GM23338 (cell line): ENCODE measurements at regions not wholly inside any gene's neighbourhood (a gene's known extent, or its start where the extent isn't known, plus 50 kb on each side); places are given as distances from the start of the nearest gene placed in this dataset.
A peak's percentile ranks its signal among the peaks of the same experiment; 100 is the strongest.

Experiments used
- ATAC-seq: fragments of 200-7000 bp; cut with Tn5 transposase; 3 replicates; pipeline ENCODE4 v1.9.1; 2020
- DNase-seq: peaks from one replicate; pipeline ENCODE4 v3.0.0-alpha.2; 2015; ENCODE audit warnings: low spot score
- H2AFZ ChIP-seq: fragments of 200-600 bp; sonication (generic); 2 replicates; pipeline ENCODE4 v1.8.0; 2016; ENCODE audit warnings: antibody characterized with exemption, mild to moderate bottlenecking, moderate library complexity
- H3F3A ChIP-seq: fragments of 200-600 bp; sonication (generic); replicated peaks from 2 replicates; pipeline ENCODE4 v1.8.0; 2017; ENCODE audit warnings: antibody characterized with exemption, mixed run types, low read depth
- H3K27ac ChIP-seq: fragments of 200-600 bp; sonication (generic); 2 replicates; pipeline ENCODE4 v1.6.1; 2016; ENCODE audit warnings: low read depth
- H3K27me3 ChIP-seq: fragments of 200-600 bp; sonication (generic); 2 replicates; pipeline ENCODE4 v1.8.0; 2016; ENCODE audit warnings: mild to moderate bottlenecking, mixed run types, moderate library complexity; ENCODE audit not compliant: insufficient read depth
- H3K36me3 ChIP-seq: fragments of 200-600 bp; sonication (generic); 2 replicates; pipeline ENCODE4 v1.8.0; 2016; ENCODE audit warnings: mild to moderate bottlenecking; ENCODE audit not compliant: insufficient read depth
- H3K4me1 ChIP-seq: fragments of 200-600 bp; sonication (generic); 2 replicates; pipeline ENCODE4 v1.8.0; 2016; ENCODE audit warnings: mild to moderate bottlenecking, moderate library complexity; ENCODE audit not compliant: insufficient read depth
- H3K4me2 ChIP-seq: fragments of 200-600 bp; sonication (generic); 2 replicates; pipeline ENCODE4 v1.7.1; 2017; ENCODE audit warnings: mixed run types
- H3K4me3 ChIP-seq: fragments of 200-600 bp; sonication (generic); 2 replicates; pipeline ENCODE4 v1.6.1; 2016; ENCODE audit warnings: mixed run types
- H3K79me2 ChIP-seq: fragments of 200-600 bp; sonication (generic); replicated peaks from 2 replicates; pipeline ENCODE4 v1.8.0; 2017; ENCODE audit warnings: mild to moderate bottlenecking; ENCODE audit not compliant: insufficient read depth
- H3K9me2 ChIP-seq: fragments of 200-600 bp; sonication (generic); 2 replicates; pipeline ENCODE4 v1.8.0; 2017; ENCODE audit not compliant: insufficient read depth
- H4K20me1 ChIP-seq: fragments of 200-600 bp; sonication (generic); replicated peaks from 2 replicates; pipeline ENCODE4 v1.8.0; 2017; ENCODE audit warnings: mild to moderate bottlenecking; ENCODE audit not compliant: insufficient read depth
- H3K27ac Mint-ChIP-seq: 2 replicates; pipeline ENCODE4 v1.8.0; 2020; ENCODE audit warnings: inconsistent platforms, mild to moderate bottlenecking, moderate library complexity, mixed read lengths
- H3K27me3 Mint-ChIP-seq: 3 replicates; pipeline ENCODE4 v1.8.0; 2022; ENCODE audit warnings: low read depth, mild to moderate bottlenecking, moderate library complexity, mixed read lengths, inconsistent platforms; ENCODE audit not compliant: insufficient read depth, poor library complexity
- H3K36me3 Mint-ChIP-seq: 3 replicates; pipeline ENCODE4 v1.8.0; 2021; ENCODE audit warnings: low read depth, mild to moderate bottlenecking, inconsistent platforms, moderate library complexity, mixed read lengths
- H3K4me1 Mint-ChIP-seq: 3 replicates; pipeline ENCODE4 v1.8.0; 2020; ENCODE audit warnings: mild to moderate bottlenecking, inconsistent platforms, mixed read lengths
- H3K4me3 Mint-ChIP-seq: 3 replicates; pipeline ENCODE4 v1.8.0; 2021; ENCODE audit warnings: moderate library complexity, mild to moderate bottlenecking, inconsistent platforms, mixed read lengths
- H3K9me3 Mint-ChIP-seq: 3 replicates; pipeline ENCODE4 v1.8.0; 2020; ENCODE audit warnings: moderate library complexity, mild to moderate bottlenecking, inconsistent platforms, mixed read lengths
- CREB1 ChIP-seq: fragments of 250-450 bp; sonication (Bioruptor Pico); IDR thresholded peaks from 2 replicates; pipeline ENCODE4 v1.5.0; 2020; ENCODE audit warnings: low read depth, mild to moderate bottlenecking, moderate library complexity
- EZH2 ChIP-seq: fragments of 200-600 bp; sonication (generic); IDR thresholded peaks from one replicate; pipeline ENCODE4 v1.8.0; 2017; ENCODE audit warnings: antibody characterized with exemption, mild to moderate bottlenecking, low read depth; ENCODE audit not compliant: unreplicated experiment
- EZH2phosphoT487 ChIP-seq: fragments of 200-600 bp; sonication (generic); IDR thresholded peaks from one replicate; pipeline ENCODE4 v1.8.1; 2018; ENCODE audit warnings: antibody characterized with exemption; ENCODE audit not compliant: unreplicated experiment
- NANOG ChIP-seq: IDR thresholded peaks from 2 replicates; pipeline ENCODE4 v1.6.1; 2016; ENCODE audit warnings: antibody characterized with exemption, borderline replicate concordance
- ZNF114 ChIP-seq: fragments of 250-450 bp; sonication (Bioruptor Pico); IDR thresholded peaks from 2 replicates; pipeline ENCODE4 v1.5.0; 2020; ENCODE audit warnings: mild to moderate bottlenecking, moderate library complexity
- ZNF331 ChIP-seq: fragments of 250-450 bp; sonication (Bioruptor Pico); IDR thresholded peaks from 2 replicates; pipeline ENCODE4 v1.5.0; 2020; ENCODE audit warnings: low read depth, mild to moderate bottlenecking, moderate library complexity
- TF ChIP-seq, protein P1 (sequence below), 2 experiments: fragments of 200-600 bp in 1 of 2; sonication (generic) in 1 of 2; conservative IDR thresholded peaks; 2 replicates each; pipeline versions ENCODE4 v1.5.1 to v1.6.1; 2016 to 2017; ENCODE audit warnings: antibody characterized with exemption in 2 of 2, low read depth in 2 of 2, mild to moderate bottlenecking in 2 of 2, moderate library complexity in 1 of 2
- TF ChIP-seq, protein P2 (sequence below): IDR thresholded peaks from one replicate; pipeline ENCODE4 v1.6.1; 2018; ENCODE audit warnings: antibody characterized with exemption; ENCODE audit not compliant: unreplicated experiment
- TF ChIP-seq, protein P3 (sequence below): IDR thresholded peaks from 2 replicates; pipeline ENCODE4 v1.6.1; 2016; ENCODE audit warnings: antibody characterized with exemption
- TF ChIP-seq, protein P4 (sequence below): fragments of 250-450 bp; sonication (Bioruptor Pico); IDR thresholded peaks from 2 replicates; pipeline ENCODE4 v1.5.0; 2020; ENCODE audit warnings: mild to moderate bottlenecking, moderate library complexity

GRCh38 chr2:176491172-176491904 lies 222.1 kb downstream of the MTX2 start:
- Mint-ChIP-seq H3K27ac (no peak overlapping the region), H3K36me3 (no peaks in the 10 kb centered on the region), H3K27me3 (peaks cover 16% of the 10 kb centered on the region), H3K4me3 (no peak overlapping the region; the same call in 2 of the 3 replicates), H3K9me3 (no peaks in the 10 kb centered on the region), H3K4me1 (peaks cover 20% of the 10 kb centered on the region)
- ATAC-seq (peak; percentile 6; the same call in 2 of the 3 replicates), DNase-seq (peak; percentile 27)
- H3K9me2 ChIP-seq = no peaks in the 10 kb centered on the region
- H3K79me2 ChIP-seq = no peaks in the 10 kb centered on the region
- peak overlapping the region; percentile 100 for H2AFZ ChIP-seq
- peaks cover 18% of the 10 kb centered on the region; the same call in 1 of the 2 replicates for H3K4me1 ChIP-seq
- H3K27me3 ChIP-seq = peaks cover 24% of the 10 kb centered on the region
- H3K4me2 ChIP-seq = peak overlapping the region; percentile 87
- H3F3A ChIP-seq = 0 out of 2 replicates have a peak, but pooled peaks cover 4% of the 10 kb centered on the region
- no peak overlapping the region for H3K27ac ChIP-seq
- TF ChIP-seq EZH2phosphoT487 (no peak), ZNF331 (CRISPR knock-in tag) (no peak), CREB1 (CRISPR knock-in tag) (no peak), EZH2 (no peak), NANOG (no peak), ZNF114 (no peak)
- TF ChIP-seq, protein P1, sequence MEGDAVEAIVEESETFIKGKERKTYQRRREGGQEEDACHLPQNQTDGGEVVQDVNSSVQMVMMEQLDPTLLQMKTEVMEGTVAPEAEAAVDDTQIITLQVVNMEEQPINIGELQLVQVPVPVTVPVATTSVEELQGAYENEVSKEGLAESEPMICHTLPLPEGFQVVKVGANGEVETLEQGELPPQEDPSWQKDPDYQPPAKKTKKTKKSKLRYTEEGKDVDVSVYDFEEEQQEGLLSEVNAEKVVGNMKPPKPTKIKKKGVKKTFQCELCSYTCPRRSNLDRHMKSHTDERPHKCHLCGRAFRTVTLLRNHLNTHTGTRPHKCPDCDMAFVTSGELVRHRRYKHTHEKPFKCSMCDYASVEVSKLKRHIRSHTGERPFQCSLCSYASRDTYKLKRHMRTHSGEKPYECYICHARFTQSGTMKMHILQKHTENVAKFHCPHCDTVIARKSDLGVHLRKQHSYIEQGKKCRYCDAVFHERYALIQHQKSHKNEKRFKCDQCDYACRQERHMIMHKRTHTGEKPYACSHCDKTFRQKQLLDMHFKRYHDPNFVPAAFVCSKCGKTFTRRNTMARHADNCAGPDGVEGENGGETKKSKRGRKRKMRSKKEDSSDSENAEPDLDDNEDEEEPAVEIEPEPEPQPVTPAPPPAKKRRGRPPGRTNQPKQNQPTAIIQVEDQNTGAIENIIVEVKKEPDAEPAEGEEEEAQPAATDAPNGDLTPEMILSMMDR (conservative IDR thresholded peaks at IDR 0.05; ENCODE audit: low read depth in 2 of 2) = no peak
- TF ChIP-seq, protein P2, sequence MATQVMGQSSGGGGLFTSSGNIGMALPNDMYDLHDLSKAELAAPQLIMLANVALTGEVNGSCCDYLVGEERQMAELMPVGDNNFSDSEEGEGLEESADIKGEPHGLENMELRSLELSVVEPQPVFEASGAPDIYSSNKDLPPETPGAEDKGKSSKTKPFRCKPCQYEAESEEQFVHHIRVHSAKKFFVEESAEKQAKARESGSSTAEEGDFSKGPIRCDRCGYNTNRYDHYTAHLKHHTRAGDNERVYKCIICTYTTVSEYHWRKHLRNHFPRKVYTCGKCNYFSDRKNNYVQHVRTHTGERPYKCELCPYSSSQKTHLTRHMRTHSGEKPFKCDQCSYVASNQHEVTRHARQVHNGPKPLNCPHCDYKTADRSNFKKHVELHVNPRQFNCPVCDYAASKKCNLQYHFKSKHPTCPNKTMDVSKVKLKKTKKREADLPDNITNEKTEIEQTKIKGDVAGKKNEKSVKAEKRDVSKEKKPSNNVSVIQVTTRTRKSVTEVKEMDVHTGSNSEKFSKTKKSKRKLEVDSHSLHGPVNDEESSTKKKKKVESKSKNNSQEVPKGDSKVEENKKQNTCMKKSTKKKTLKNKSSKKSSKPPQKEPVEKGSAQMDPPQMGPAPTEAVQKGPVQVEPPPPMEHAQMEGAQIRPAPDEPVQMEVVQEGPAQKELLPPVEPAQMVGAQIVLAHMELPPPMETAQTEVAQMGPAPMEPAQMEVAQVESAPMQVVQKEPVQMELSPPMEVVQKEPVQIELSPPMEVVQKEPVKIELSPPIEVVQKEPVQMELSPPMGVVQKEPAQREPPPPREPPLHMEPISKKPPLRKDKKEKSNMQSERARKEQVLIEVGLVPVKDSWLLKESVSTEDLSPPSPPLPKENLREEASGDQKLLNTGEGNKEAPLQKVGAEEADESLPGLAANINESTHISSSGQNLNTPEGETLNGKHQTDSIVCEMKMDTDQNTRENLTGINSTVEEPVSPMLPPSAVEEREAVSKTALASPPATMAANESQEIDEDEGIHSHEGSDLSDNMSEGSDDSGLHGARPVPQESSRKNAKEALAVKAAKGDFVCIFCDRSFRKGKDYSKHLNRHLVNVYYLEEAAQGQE = no peak
- TF ChIP-seq, protein P3, sequence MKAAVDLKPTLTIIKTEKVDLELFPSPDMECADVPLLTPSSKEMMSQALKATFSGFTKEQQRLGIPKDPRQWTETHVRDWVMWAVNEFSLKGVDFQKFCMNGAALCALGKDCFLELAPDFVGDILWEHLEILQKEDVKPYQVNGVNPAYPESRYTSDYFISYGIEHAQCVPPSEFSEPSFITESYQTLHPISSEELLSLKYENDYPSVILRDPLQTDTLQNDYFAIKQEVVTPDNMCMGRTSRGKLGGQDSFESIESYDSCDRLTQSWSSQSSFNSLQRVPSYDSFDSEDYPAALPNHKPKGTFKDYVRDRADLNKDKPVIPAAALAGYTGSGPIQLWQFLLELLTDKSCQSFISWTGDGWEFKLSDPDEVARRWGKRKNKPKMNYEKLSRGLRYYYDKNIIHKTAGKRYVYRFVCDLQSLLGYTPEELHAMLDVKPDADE = no peak
- TF ChIP-seq, protein P4, sequence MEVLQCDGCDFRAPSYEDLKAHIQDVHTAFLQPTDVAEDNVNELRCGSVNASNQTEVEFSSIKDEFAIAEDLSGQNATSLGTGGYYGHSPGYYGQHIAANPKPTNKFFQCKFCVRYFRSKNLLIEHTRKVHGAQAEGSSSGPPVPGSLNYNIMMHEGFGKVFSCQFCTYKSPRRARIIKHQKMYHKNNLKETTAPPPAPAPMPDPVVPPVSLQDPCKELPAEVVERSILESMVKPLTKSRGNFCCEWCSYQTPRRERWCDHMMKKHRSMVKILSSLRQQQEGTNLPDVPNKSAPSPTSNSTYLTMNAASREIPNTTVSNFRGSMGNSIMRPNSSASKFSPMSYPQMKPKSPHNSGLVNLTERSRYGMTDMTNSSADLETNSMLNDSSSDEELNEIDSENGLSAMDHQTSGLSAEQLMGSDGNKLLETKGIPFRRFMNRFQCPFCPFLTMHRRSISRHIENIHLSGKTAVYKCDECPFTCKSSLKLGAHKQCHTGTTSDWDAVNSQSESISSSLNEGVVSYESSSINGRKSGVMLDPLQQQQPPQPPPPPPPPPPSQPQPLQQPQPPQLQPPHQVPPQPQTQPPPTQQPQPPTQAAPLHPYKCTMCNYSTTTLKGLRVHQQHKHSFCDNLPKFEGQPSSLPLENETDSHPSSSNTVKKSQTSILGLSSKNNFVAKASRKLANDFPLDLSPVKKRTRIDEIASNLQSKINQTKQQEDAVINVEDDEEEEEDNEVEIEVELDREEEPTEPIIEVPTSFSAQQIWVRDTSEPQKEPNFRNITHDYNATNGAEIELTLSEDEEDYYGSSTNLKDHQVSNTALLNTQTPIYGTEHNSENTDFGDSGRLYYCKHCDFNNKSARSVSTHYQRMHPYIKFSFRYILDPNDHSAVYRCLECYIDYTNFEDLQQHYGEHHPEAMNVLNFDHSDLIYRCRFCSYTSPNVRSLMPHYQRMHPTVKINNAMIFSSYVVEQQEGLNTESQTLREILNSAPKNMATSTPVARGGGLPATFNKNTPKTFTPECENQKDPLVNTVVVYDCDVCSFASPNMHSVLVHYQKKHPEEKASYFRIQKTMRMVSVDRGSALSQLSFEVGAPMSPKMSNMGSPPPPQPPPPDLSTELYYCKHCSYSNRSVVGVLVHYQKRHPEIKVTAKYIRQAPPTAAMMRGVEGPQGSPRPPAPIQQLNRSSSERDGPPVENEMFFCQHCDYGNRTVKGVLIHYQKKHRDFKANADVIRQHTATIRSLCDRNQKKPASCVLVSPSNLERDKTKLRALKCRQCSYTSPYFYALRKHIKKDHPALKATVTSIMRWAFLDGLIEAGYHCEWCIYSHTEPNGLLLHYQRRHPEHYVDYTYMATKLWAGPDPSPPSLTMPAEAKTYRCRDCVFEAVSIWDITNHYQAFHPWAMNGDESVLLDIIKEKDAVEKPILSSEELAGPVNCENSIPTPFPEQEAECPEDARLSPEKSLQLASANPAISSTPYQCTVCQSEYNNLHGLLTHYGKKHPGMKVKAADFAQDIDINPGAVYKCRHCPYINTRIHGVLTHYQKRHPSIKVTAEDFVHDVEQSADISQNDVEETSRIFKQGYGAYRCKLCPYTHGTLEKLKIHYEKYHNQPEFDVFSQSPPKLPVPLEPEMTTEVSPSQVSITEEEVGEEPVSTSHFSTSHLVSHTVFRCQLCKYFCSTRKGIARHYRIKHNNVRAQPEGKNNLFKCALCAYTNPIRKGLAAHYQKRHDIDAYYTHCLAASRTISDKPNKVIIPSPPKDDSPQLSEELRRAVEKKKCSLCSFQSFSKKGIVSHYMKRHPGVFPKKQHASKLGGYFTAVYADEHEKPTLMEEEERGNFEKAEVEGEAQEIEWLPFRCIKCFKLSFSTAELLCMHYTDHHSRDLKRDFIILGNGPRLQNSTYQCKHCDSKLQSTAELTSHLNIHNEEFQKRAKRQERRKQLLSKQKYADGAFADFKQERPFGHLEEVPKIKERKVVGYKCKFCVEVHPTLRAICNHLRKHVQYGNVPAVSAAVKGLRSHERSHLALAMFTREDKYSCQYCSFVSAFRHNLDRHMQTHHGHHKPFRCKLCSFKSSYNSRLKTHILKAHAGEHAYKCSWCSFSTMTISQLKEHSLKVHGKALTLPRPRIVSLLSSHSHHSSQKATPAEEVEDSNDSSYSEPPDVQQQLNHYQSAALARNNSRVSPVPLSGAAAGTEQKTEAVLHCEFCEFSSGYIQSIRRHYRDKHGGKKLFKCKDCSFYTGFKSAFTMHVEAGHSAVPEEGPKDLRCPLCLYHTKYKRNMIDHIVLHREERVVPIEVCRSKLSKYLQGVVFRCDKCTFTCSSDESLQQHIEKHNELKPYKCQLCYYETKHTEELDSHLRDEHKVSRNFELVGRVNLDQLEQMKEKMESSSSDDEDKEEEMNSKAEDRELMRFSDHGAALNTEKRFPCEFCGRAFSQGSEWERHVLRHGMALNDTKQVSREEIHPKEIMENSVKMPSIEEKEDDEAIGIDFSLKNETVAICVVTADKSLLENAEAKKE = no peak
- no peaks in the 10 kb centered on the region for H3K36me3 ChIP-seq
- peak overlapping the region; percentile 56; the same call in 1 of the 2 replicates for H3K4me3 ChIP-seq
- no peaks in the 10 kb centered on the region for H4K20me1 ChIP-seq
